Stimulated activated CD8-positive, alpha-beta memory T cell treated with anti-CD3 and anti-CD28 coated beads, Interleukin-12 subunit alpha, Interleukin-12 subunit beta, amount 100 ng/mL, for 24 hours (primary cell): ENCODE measurements at regions not wholly inside any gene's neighbourhood (a gene's known extent, or its start where the extent isn't known, plus 50 kb on each side); places are given as distances from the start of the nearest gene placed in this dataset.
"Not testable (repeated sequence)": the region's sequence is repeated elsewhere in the genome, so short reads cannot be mapped to it uniquely, and the experiment has no call there.

Experiments used
- DNase-seq: peaks from one replicate; pipeline ENCODE4 v3.0.0-alpha.2; 2020; ENCODE audit errors: extremely low read depth

- no peak for DNase-seq
Measured at GRCh38 chr7:21317966-21318915, 109.6 kb upstream of the SP4 start.

- no peak for DNase-seq
Measured at GRCh38 chr7:21318916-21319270, 109.0 kb upstream of the SP4 start.

- no peak for DNase-seq
Measured at GRCh38 chr7:21326241-21326640, 101.6 kb upstream of the SP4 start.

DNA sequence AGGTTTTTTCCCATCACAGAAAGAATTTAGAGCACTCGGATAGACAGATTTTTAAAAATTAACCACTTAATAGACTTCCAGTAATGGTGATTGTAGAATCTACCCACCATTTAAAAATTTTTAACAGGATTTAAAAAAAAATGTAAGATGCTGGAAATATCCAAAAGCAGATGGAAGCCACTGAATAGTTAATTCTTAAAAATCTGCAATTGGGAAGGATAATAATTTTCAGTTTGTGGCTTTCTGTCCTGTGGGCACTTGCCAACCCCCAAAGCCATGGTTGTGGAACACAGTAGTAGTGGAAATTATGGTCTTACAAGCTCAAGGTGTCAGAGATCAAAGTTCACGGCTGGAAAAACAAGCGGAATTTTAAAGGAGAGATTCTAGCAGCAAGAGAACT lies 101.0 kb upstream of the SP4 start:
- DNase-seq = no peak

- DNase-seq = no peak
Measured at GRCh38 chr7:21327422-21328409, 100.2 kb upstream of the SP4 start.

DNA sequence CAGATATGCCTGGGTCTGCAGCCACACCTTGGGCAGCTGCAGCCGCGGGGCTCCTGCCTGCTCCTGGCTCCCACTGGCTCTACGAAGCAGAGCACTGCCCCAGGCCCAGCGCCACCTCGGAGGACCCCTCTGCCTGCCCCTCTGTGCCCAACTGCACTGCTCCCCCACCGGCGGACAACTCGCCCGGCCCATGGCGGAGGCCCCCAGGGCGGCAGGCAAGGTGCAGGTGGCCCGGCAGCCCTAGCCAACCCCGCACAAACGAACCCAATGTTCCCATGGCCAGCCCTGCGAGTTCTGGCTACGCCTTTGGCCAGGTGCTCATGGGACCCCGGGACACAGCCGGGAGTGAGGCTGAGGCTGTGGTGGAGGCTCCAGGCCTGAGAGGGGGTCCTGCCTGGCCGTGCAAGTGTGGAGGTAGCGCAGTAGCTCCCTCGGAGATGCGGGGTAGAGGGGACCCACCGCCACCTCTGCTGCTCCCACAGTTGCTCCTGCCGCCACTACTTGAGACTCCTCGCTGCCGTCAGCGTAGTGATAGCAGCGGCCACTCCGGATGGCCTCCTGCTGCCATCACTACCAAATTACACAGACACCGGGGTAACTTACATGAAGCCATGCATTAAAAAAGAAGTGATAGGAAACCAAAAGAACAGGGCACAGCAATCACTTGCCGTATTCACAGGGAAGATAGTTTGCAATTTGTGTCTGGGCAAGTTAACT lies 97.3 kb upstream of the SP4 start:
- no peak for DNase-seq

GRCh38 chr7:21334906-21335305 lies 93.0 kb upstream of the SP4 start:
- DNase-seq = no peak

DNA sequence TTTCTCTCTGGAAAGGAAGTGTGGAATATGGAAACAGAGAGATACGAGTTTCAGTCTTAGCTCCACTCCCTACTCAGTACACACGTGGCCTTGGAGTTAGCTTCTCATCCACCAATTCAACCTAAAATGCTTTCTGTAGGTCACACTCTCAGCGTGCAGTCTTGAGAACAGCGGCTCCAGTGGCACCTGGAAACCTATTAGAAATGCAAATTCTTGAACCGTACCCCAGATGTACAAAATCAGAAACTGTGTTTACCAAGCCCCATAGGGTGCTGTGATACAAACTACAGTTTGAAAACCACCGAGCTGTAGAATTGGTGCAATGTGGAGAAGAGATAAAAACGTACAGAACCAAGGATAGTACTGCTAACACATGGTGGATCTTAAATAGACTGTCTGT lies 91.1 kb upstream of the SP4 start:
- no peak for DNase-seq

DNA sequence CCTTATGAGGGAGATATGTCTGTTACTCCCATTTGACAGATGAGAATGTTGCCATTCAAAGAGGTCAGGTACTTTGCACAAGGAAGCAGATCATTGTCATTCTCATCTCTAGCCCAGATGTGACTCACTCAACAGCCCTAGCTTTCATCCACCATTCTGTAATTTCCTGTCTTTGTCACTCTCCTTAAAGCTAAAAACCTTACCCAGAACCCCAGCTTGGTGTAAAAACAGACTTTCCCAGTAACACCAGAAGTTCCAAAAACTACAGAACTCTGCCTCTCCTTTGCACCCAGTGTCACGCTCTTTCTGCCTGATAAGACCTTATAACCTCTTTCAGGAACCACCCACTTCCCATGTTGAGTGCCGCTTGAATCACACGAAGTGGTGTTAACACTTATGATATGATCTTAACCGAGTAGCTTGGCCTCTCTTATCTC lies 89.1 kb upstream of the SP4 start:
- peak; percentile 20 for DNase-seq

DNA sequence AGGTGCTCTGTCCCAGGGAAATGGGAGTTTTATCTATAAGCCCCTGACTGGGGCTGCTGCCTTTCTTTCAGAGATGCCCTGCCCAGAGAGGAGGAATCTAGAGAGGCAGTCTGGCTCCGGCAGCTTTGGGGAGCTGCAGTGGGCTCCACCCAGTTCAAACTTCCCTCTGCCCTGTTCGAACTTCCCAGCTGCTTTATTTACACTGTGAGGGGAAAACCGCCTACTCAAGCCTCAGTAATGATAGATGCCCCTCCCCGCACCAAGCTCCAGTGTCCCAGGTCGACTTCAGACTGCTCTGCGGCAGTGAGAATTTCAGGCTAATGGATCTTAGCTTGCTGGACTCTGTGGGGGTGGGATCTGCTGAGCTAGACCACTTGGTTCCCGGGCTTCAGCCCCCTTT lies 83.0 kb upstream of the SP4 start:
- DNase-seq = not testable (repeated sequence)

DNA sequence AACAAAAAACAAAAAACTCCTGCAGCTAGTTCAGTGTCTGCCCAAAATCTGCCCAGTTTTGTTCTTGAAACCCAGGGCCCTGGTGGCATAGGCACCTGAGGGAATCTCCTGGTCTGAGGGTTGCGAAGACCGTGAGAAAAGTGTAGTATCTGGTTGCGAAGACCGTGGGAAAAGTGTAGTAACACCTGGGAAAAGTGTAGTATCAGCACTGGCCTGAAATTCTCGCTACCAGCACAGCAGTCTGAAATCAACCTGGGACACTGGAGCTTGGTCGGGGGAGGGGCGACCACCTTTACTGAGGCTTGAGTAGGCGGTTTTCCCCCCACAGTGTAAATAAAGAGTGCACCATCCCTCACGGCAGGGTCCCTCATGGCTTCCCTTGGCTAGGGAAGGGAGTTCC lies 82.5 kb upstream of the SP4 start:
- DNase-seq = no peak

DNA sequence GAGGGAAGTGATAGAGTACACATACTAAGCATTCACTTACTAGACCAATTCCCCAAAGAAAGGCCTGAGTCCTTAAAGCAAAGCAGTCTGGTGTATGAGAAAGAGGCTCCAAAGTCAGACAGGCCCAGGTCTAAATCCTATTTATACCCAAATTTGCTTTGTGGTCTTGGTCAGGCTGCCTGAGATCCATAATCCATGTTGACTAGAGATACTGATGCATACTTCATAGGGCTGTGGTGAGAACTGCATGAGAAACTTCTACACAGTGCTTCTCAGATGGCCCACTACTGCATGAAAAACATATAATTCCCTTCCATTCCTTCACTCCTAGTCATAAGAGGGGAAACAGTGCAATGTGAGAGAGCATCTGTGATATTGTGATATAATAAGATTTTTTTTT lies 81.6 kb upstream of the SP4 start:
- DNase-seq = no peak

DNA sequence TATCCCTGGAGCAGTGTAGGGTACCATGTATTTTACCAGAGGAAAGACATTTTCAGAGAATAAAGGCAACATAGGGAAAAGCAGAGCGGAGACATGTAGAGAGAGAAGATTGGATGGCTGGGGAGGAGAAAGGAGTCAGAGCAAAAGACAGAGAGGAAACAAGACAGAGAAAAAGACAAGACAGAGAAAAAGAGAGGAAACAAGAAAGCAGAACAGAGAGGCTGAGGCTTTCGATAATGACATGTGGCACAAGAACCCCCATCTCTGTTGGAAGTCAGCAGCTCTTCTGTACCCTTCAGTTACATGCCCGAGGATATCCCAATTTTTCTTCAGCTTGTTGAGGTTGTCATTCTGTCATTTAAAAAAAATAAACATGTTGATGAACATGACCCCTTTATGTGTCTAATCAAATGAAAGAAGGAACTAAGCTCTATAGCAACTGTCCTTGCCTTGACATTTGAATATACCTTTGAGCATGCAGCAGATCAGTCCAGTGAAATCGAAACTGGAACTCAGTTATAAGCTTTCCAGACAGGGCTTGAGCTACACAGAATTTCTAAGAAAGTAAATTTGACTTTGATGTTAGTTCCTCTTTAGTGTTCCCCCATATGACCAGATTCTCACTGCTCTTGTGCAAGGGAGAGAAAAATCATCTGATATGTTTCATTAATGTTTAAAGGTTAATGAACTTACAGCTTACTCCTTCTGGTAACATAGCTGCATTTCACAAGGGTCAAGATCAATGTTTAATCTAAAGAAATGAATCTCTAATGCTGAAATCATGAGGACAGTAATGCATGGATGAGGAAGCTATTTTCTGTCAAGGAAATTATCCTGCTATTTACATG lies 75.1 kb upstream of the SP4 start:
- DNase-seq = no peak

- DNase-seq = no peak
Measured at GRCh38 chr7:21353388-21353780, 74.5 kb upstream of the SP4 start.

GRCh38 chr7:21354284-21354683 lies 73.6 kb upstream of the SP4 start:
- no peak for DNase-seq

DNA sequence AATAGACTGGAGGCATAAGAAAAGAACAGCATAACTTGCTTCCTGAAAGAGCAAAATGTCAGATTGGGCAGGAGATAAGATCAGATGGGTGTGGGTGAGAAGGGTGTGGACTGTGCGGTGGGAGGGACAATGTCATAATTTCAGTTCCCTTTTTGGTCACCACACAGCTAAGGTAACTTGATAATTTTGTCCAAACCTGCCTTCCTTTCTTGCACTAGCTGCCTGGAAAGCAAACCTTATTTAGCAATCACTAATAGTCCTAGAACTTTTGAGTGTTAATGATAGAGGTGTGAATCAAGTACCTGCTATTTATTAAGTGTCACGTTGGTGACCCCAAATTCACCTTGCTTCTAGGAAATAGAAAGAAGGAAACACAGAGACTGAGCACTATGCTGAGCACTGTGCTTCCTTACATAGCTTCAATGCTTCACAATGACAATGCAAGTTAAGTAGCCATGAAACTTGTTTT lies 72.4 kb upstream of the SP4 start:
- DNase-seq = peak; percentile 22

GRCh38 chr7:21356616-21357015 lies 71.3 kb upstream of the SP4 start:
- no peak for DNase-seq

- DNase-seq = no peak
Measured at GRCh38 chr7:21357151-21358097, 70.5 kb upstream of the SP4 start.

- no peak for DNase-seq
Measured at GRCh38 chr7:21358648-21359047, 69.2 kb upstream of the SP4 start.

DNA sequence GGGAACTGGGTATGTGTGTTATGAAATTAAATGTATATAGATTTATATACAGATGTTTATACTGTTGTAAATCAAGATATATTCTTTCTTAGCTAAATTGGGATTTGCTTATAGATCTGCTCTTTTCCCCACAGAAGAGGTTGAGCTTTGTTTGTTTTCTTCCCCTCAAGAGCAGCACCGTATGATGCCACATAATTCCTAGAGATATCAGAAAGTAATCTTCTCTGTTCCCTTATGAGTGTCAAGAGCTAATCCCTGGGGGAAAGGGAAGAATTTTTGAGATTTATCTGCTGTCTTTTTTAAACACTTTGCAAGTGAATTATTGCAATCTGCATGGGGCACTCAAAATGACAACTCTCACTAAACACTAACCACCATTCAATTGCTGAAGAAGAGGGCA lies 68.7 kb upstream of the SP4 start:
- DNase-seq = no peak
